Kasumi-1 (cell line): ENCODE measurements at regions not wholly inside any gene's neighbourhood (a gene's known extent, or its start where the extent isn't known, plus 50 kb on each side); places are given as distances from the start of the nearest gene placed in this dataset.

Experiments used
- DNase-seq, 2 experiments: peaks; one replicate each; lab custom pipeline; 2025; lab: John Stamatoyannopoulos, UW

DNA sequence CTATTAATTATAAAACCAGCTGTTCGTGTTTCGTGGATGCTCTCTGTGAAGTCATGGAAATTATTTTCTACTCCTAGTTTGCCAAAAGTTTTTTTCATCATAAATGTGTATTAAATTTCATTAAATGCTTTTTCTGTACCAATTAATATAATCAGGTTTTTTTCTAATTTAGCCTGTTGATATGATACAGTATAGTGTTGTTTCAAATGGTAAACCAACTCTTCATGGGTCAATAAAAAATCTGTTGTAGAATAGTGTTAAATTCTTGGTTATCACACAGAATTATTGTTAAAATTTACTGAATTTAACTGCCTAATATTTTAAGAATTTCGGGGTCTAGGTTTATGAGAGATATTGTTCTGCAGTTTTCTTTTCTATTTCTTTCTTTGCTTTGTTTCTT lies 505.9 kb upstream of the MANEA start:
- DNase-seq: no peak

DNA sequence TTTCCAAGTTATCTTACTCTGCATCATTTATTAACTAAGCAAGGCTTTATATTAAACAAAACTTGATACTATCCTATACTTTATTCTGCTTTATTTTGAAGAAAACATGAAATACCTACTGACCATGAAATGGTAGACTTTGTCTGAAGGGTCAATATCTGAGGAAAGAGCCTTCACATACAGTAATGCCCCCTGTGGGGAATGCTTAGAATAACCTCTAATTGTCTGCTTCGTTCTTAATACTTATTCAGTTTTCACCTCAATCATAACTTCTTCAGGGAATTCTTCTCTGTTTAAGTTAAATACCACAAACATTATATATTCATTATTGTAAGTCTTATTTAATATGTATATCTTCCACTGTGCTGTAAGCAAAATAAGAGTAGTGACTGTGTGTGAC lies 498.9 kb upstream of the MANEA start:
- DNase-seq: no peak

DNA sequence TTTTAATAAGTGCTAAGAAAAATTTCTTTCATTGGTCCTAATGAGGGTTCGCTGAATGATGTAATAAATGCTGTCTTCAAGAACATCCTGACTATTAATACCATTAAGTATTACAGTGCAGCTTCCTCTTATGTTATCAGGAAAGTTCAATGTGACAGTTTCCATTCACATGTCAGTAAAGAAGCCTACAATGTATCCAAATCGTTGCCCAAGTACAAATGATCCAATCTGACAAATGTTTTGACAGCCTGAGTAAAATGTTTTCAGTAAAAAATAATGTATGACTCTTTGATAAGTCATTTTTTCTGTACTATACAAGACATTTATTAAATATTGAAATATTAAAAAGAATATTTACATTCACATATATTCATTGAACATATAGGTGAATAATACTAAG lies 496.1 kb upstream of the MANEA start:
- no peak for DNase-seq

DNA sequence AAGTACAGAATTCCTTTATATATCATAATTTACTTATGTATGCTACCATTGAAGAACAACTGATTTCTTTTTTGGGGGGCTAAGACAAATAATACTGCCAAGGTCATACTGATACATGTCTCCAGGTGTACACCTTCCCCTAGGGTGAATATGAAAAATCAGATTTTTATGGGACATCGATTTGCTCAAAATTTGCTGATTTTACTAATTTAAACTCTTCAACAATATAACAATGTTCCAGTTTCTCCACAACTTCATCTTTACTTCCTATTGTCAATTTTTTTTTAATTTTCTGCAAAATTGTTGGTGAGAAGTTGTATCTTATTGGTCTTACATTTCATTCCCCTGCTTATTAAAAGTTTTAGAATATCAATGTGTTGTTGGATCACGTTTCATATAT lies 495.4 kb upstream of the MANEA start:
- no peak for DNase-seq

DNA sequence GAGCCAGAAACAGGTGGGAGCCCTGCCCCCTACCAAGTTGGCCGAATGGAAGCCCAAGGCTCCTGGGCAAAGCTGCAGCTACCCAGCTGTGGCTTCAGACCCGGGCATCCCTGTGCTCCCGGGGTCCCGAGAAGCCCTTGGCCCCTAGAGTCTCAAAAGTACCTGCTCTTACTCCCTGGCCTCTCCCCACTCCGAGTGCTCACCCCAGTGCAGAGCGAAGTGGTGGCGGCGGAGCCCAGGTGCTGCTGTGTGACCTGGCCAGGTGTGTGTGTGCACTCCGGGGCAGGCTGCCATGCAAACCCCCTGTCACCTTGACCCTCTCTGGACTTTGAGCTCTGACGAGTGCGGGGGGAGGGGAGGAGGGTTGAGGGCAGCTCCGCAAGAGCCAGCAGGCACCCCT lies 493.8 kb upstream of the MANEA start:
- no peak for DNase-seq

DNA sequence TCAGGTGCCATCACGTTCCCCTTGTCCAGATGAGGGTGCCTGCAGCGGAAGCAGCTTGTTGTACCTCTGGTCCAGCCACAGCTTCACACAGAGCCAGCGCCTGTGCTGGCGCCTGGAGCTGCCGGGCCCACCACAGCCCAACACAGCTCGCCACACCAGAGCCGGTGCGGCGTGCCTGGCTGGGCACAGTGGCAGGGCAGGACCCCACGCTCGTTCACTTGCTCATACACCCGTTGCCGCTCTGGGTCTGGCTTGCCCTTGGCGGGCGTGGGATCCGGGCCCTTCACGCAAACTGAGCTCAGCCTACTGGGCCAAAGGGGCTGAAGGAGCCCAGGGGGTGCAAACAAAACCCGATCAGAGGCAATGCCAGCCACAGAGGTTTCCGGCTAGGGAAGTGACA lies 492.5 kb upstream of the MANEA start:
- DNase-seq: no peak

DNA sequence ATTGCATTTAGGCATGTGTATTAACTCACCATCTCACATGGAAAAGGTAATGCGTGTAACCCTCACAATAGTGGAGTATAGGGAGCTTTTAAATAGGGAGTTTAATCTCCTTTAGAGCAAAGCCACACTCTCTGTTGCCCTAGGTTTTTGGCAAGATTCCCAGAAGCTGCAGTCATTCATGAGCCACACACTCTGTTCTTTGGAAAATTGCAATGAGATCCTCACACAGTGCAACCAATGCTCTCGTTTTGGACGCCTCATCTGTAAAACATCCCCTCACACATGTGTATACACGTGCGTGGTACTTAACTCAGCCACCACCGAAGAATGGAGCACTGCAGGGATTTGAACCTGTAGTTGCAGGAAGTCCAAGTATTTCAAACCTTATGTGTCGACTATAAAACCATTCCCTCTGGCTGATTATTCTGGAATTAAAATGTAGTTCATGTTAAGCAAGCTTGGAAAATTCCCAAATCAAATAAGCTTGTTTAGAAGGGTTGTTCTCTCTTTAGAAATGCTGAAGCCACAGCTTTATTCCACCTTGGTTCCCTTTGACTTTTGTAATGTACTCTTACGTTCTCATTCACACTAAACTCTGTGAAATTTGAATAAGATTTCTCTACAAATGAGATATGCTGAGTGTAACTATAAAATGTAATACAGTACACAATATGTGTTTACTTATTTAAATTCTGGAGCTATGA lies 489.8 kb upstream of the MANEA start:
- DNase-seq: peak; percentile 37 to 40

DNA sequence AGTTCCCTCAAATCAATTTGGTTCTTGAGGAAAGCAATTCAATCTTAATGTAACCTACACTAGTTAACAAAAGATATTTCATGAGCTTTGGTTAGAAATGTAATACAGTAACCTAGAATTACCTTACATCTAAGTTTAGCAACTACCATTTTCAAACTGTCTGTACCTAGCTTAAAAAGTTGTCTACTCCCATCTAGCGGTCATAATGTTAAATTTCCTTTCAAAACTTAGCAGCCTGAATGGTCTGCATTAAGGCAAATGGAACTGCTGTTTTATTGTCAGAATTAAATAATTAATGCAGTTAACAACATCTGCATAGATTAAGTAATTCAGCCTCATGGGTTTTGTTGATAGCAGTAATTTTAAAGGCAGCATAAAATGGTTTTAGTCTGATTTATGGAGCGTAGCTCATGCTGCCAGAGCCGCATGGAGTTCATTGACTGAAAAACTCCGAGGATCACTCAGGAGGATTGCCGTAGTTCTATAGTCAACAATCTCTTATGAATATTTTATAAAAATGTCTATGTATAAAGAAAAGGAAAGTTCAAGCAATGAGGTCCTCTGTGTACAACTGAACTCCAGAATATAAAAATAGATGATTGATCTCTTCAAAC lies 485.4 kb upstream of the MANEA start:
- DNase-seq: peak; percentile 73 to 88

DNA sequence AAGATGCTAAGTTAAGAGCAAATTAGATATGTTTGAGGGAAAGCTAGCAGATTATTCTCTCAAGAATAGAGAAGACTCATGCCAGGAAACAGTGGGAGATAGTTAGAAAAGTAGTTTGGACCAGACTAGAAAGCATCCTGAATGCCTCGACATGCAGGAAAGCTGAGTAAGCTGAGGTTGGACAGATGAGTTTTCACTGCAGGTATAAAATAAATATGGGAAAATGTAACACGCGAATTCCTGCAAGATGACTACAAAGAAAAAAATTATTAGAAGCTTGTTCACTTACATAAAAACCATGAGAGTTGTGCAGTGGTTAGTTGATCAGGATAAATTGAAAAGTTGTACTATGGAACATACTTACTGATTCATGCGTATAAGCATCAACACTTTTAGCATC lies 484.2 kb upstream of the MANEA start:
- DNase-seq: no peak

DNA sequence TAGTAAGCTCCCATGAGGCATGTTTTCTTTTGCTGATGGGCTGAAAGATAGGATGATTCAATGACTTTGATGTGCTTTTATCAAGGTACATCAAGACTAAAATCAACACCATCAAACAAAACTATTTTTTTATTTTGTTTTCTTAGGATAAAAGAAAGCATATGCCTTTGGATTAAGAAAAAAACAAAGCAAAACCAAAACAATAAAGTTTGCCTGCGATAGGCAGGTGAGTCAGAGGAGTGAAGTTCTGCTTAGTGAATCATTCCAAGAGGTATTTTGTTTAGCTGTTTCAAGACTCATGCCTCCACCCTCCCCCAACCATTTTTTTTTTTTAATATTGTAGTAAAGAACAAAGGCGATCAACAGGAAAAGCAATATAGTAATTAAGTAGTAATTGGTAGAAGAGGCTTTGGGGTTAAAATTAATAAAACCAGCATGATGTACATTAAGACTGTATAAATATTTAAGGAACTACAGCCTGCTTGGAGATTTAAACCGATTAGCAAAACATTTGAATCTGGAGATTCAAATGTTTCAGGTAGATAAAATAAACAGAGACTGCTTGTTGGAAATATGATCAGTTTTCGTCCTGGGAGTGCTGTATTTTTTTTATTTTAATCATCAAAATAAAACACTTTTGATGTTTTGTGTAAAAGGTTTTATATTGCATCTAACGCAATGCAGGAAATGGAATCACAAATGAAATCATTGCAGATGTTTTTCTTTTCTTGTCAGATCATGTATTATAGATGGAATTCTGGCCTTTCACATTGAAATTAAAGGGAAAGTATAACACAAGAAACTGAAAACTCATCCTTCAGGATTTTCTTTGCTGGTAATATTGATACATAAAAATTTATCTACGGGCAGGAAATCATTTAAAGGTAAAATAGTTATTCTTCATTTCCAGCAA lies 482.3 kb upstream of the MANEA start:
- no peak for DNase-seq

DNA sequence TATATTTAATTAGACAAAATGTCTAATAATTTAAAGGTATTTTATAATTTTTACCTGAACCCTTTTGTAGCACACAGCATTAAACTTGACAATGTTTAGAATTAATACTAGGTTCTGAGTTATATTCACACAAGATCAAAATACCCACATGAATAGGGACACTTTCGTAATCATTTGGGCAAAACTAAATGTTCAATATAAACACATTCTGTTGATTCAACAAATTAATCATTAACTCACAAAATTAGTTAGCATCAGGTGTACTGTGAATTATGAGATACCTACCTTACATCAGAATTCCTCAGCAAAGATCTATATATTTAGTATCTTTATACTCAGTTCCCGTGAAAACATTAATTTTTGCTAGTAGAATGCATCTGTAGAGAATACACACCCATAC lies 481.5 kb upstream of the MANEA start:
- DNase-seq: no peak

DNA sequence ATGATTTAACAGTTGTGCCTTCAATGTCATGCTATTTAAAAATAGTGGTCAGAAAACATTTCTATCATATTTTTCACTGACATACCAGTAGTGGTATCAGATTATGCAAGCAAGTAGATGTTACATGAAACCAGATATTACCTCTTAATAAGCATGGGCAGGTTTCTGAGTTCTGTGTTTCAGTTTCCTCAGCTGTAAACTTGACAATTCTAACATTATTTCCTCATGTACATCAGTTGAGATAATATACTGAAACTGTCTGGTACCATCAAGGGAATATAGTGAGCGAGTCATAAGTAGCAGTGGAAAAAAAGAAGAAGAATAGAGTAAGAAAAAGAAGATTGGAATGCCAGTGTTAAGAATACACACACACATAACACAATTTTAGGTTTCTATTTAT lies 477.9 kb upstream of the MANEA start:
- DNase-seq: no peak

DNA sequence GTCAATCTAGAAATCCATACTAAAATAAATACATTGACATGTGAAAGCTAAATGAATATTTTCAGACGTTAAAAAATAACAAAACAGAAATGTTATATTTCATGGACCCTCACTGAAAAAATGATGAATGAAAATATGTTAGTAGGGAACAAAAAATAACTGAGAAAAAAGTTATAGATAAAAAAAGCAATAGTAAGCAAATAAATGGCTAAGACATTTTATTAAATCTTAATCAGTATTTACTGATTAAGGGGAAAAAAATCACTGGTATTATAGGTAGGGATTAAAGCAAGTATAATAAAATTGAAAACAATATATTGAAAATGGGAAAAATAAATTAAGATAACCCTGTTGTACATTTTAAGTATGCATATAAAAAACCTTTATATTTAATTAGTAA lies 468.1 kb upstream of the MANEA start:
- no peak for DNase-seq

DNA sequence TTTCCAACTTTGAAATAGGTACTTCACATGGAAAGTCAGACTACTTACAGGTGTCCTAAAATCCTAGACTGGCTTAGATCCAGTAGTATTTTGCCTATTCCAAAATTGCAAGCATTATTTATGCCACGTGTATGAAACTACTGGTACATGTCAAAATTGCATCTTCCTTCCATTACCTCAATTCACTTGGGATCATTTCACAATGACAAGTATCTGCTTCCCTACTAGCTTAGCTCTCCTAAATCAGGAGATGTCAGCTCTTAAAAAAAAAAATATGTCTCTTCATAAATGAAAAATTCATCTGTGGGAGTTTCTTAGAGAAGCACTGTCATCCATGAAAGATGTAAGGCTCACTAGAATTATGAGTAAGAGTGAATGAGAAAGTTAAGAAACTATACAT lies 466.6 kb upstream of the MANEA start:
- no peak for DNase-seq

DNA sequence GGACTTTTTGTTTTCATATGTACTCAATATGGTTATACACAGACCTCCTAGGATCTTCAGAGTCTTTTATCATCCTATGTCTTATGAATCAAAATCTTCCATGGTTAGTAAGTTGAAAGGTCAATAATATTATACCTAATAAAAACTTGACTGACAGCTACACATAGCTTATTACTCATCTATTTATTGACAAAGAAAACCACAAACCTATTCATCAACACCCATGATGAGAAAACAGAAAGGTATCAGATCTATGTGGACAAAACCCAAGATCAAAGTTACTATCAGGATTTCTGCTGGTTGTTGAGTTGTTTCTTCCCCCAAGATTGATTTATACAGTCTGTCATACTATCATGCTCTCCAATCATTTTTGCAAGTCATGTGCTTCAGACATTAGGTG lies 460.1 kb upstream of the MANEA start:
- DNase-seq: no peak

DNA sequence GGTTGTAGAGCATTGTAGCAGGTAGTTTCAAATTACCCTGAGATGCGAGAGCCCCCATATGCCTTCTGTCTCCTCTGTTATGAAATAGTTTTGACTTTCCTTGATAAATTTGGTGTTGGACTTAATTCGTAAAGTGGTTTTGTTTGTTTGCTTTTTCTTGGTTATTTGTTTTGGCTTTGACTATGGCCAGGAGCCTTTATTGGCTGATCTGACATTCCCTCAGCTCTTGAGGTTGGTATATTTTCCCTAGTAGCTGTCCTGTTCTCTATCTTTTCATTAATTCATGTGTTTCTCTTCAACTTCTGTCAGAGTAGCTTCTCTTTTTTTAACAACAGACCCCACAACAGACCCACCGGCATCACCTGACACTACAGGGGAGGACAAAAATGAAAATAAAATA lies 457.4 kb upstream of the MANEA start:
- DNase-seq: no peak

DNA sequence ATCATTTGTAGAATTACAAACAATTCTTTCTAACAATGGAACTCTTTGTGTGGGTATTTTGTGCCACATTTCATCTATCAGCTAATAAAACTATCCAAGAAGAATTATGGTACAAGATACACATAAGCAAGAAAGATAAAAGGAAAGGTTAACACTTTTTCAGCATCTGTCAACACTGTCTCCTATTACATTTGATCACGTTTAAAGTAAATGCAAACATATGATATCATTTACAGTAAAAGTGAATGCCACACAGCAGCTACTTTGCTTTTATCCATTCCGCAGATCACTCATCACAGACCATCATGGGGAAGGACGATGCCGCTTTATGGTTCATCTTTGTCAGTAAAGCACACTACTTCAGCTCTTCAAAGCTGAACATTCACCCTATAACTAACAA lies 456.4 kb upstream of the MANEA start:
- no peak for DNase-seq

DNA sequence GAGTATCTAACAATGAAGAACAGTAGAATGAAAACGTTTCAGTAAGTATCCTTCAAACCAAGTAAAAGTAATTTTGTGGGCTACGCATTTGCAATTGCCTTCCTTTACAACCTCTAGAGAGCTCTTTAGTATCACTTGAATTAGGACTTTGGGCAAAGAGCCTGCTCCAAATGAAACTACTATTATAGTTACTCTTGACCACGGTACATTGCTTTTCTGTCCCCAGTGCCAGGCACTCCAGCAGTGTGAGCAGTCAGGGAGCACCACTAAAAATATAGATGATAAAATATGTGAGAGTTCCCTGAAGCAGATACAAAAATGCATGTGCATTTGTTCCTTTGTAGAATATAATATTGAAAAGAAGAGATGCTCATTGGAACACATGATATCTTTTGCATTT lies 450.1 kb upstream of the MANEA start:
- no peak for DNase-seq

DNA sequence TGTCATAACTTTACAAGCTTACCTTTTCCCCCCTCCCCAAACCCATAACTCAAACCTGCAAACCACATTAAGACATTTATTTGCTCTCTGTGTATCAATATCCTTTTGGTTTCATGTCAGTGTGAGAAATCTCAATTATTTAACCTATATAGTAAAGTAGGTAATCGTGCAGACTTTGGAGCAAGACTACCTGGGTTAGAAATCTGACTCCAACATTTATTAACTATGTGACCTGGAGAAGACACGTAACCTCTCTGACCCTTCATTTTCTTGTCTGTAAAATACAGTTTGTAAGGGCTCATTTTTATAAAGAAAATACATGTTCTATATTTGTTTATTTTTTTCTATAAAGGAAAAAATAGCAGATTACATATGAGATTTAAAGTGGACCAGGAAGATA lies 448.9 kb upstream of the MANEA start:
- no peak for DNase-seq

DNA sequence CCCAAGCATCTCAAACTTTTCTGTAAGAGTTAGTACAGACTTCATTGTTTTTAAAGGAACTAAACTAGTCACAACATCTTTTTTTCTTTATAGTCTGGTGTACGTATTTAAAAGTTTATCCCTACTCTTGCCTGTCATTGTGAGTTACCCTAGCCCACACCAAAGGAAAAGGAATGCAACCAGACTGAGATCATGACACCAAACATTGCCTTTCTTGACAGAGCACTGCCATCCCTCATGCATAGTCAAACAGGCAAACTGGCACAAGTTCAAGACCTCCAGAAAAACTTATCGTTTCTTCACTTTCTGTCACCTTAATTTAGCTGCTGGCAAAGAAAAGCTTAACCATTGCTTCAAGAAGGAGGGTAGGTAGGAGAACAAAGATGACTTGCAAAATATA lies 448.4 kb upstream of the MANEA start:
- no peak for DNase-seq

DNA sequence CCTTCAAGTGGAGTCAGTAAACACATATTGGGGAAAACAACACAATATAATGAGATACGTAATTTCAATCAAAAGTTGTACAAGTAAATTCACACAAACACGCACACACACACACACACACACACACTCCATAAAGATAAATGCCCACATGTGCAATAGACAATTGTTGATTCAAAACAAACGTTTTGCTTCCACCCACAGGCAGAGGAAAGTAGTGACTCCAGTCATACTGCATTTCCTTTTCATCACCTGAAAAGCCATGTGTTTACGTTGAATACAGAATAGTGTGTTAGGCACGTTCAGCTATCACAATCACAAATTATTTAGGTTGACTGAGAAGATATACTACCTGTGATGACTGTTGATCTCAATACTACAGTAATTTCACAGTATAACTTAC lies 443.8 kb upstream of the MANEA start:
- DNase-seq: no peak

DNA sequence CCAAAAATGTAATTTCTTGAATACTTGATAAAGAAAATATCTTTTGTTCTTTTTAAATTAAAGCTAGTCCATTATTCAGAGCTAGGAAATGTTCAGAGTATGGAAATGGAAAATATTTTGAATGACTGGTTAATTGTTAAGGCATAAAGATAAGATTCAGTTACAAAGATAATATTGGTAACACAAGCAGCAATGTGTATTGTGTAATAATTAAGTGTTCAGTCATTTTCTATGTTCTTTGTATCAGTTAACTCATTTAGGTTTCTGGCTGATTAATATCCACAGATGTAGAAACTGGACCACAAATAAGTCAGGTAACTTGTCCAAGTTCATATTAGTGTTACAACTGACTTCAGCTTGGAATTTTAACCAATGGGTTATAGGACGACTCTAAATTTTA lies 442.2 kb upstream of the MANEA start:
- no peak for DNase-seq

DNA sequence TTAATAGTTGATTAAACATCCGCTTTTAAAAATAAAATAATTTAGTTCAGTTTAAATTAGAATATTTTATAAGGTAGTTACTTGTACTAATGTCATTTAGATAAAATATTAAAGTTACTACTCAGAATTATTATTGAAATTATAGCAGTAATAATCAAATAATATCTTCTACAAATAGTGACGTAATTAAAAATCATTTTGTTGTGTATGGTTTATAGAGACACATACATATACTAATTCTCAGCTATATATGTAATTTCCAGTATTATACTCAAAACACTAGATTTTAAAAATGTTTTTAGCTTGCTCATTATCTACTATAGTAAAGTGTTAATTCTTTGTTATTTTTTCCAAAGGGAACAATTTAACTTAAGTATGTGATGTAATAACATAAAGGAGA lies 435.2 kb upstream of the MANEA start:
- no peak for DNase-seq
